HG02588 (cell line): ENCODE measurements at regions not wholly inside any gene's neighbourhood (a gene's known extent, or its start where the extent isn't known, plus 50 kb on each side); places are given as distances from the start of the nearest gene placed in this dataset.

Experiments used
- ATAC-seq: cut with Tn5 transposase; IDR thresholded peaks from one replicate; pipeline ENCODE4 v1.9.1; 2021; ENCODE audit warnings: mild to moderate bottlenecking, moderate library complexity; ENCODE audit not compliant: unreplicated experiment

GRCh38 chr12:19010087-19010486 lies 119.4 kb upstream of the PLEKHA5 start:
- ATAC-seq = no peak

GRCh38 chr12:19010726-19011125 lies 118.8 kb upstream of the PLEKHA5 start:
- ATAC-seq = no peak

- no peak for ATAC-seq
Observed at GRCh38 chr12:19012965-19013364, 116.6 kb upstream of the PLEKHA5 start.

- no peak for ATAC-seq
Observed at GRCh38 chr12:19014240-19014639, 115.3 kb upstream of the PLEKHA5 start.

- no peak for ATAC-seq
Observed at GRCh38 chr12:19015285-19015684, 114.2 kb upstream of the PLEKHA5 start.

- ATAC-seq = no peak
Observed at GRCh38 chr12:19018302-19018970, 111.1 kb upstream of the PLEKHA5 start.

- ATAC-seq = no peak
Observed at GRCh38 chr12:19021240-19021639, 108.3 kb upstream of the PLEKHA5 start.

GRCh38 chr12:19021646-19022045 lies 107.9 kb upstream of the PLEKHA5 start:
- ATAC-seq = no peak

- no peak for ATAC-seq
Observed at GRCh38 chr12:19025582-19025981, 104.0 kb upstream of the PLEKHA5 start.

- no peak for ATAC-seq
Observed at GRCh38 chr12:19026034-19026433, 103.5 kb upstream of the PLEKHA5 start.

GRCh38 chr12:19026614-19027488 lies 102.7 kb upstream of the PLEKHA5 start:
- no peak for ATAC-seq

GRCh38 chr12:19030180-19030579 lies 99.4 kb upstream of the PLEKHA5 start:
- no peak for ATAC-seq

- no peak for ATAC-seq
Observed at GRCh38 chr12:19030603-19031002, 98.9 kb upstream of the PLEKHA5 start.

GRCh38 chr12:19031032-19031431 lies 98.5 kb upstream of the PLEKHA5 start:
- no peak for ATAC-seq

- no peak for ATAC-seq
Observed at GRCh38 chr12:19032826-19033225, 96.7 kb upstream of the PLEKHA5 start.

GRCh38 chr12:19033244-19033643 lies 96.3 kb upstream of the PLEKHA5 start:
- ATAC-seq = no peak

GRCh38 chr12:19034937-19035336 lies 94.6 kb upstream of the PLEKHA5 start:
- ATAC-seq = no peak

- no peak for ATAC-seq
Observed at GRCh38 chr12:19035536-19035935, 94.0 kb upstream of the PLEKHA5 start.

- ATAC-seq = no peak
Observed at GRCh38 chr12:19036673-19037357, 92.7 kb upstream of the PLEKHA5 start.

GRCh38 chr12:19038209-19038608 lies 91.3 kb upstream of the PLEKHA5 start:
- ATAC-seq = no peak

GRCh38 chr12:19039515-19039914 lies 90.0 kb upstream of the PLEKHA5 start:
- no peak for ATAC-seq

- ATAC-seq = no peak
Observed at GRCh38 chr12:19042221-19042620, 87.3 kb upstream of the PLEKHA5 start.
